Eye (tissue), 1 donor: ENCODE measurements at regions not wholly inside any gene's neighbourhood (a gene's known extent, or its start where the extent isn't known, plus 50 kb on each side); places are given as distances from the start of the nearest gene placed in this dataset.
"Not testable (repeated sequence)": the region's sequence is repeated elsewhere in the genome, so short reads cannot be mapped to it uniquely, and the experiment has no call there.

ENCODE experiments used
- DNase-seq: peaks from one replicate; pipeline ENCODE4 v3.0.0-alpha.2; 2015

DNA sequence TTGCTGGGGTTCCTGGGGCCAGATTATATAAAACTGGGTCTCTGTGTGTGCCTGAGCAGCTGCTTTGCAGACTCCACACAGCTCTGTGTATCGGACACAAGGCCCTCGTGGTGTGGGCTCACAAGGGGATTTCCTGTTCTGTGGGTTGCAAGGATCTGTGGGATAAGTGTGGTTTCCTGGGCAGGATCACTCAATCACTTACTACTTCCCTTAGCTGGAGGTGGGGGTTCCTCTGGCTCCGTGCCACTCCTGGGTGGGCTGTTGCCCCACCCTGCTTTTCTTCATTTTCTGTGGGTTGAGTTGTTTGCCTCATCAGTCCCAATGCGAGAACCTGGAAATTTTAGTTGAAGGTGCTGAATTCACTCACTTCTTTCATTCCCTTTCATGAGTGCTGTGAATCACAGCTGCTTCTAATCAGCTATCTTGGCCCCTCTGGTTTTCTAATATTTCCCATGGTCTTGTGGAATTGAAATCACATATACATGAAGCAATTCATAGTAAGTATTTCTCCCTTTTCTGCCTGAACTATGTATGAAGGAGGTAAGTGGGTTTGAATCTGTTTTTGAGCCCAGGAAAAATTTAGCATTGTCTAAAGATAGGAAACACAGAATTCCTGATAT lies 196.3 kb downstream of the DCDC2C start:
- DNase-seq: peak; percentile 35

DNA sequence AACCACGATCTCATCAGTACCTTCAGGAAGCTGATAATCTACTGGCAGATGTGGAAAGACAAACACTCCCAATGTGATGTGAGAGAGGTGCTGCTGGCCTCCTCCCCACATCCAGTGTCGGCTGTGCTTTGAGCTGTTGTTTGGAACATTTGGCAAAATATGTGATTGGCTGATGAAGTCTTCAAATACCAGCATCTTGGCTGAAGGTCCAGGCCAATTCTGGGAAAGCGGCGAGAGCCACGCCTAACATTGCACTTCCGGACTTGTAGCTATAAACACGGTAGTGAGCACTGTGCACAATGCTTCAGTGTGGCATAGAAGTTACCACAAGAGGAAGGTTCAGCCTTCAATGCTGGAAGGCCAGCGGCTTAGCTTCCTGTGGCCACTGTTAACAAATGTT lies 198.8 kb downstream of the DCDC2C start:
- no peak for DNase-seq

DNA sequence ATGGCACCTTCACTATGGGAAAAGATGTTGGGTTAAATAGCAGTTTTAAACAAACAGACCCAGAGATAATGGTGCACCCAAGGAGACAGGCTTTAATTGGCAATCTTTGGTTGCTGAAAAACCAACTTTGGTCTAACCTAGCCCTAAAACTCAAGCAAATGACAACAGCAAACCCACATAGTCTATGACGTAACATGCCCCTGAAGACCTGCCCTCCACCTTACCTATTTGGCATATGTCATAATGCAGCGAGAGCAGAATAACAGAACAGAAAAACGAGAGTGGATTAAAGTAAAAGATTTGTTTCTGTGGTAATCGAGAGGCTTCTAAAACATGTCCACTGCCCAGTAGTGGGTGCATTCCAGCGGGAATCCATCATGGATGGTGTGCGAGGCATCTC lies 200.7 kb downstream of the DCDC2C start:
- no peak for DNase-seq

DNA sequence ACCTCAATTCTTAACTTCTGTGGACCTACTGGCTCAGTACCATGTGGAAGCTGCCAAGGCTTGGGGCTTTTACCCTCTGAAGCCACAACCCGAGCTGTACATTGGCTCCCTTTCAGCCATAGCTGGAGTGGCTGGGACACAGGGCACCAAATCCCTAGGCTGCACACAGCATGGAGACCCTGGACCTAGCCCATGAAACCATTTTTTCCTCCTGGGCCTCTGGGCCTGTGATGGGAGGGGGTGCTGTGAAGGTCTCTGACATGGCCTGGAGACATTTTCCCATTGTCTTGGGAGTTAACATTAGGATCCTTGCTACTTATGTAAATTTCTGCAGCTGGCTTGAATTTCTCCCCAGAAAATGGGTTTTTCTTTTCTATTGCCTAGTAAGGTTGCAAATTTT lies 205.1 kb downstream of the DCDC2C start:
- DNase-seq: not testable (repeated sequence)

DNA sequence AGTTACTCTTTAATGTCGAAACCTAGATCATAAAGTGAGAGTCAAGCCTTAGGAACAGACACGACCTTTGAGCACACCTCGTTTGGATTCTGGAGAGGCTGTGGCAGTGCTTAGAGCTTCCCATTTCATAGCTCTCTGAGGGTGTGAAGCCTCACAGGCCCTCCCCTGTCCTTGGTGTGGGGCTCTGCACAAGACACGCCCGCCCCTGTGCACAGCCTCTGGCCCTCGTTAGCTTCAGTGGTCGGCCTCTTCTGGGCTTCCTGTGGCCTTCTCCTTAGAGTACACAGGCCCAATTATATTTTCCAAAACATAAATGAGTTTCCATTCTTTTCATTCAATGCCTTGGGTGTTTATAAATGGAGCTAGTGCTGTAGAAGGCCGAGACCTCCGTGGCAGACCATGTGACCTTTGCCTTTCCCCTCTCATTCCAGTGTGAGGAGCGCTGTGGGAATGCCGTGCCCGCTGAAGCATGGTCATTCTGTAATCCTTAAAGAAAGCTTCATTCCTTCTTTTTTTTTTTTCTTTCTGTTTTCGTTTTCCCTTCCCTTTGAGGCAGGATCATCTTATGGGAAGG lies 208.6 kb downstream of the DCDC2C start:
- peak; percentile 85 for DNase-seq

DNA sequence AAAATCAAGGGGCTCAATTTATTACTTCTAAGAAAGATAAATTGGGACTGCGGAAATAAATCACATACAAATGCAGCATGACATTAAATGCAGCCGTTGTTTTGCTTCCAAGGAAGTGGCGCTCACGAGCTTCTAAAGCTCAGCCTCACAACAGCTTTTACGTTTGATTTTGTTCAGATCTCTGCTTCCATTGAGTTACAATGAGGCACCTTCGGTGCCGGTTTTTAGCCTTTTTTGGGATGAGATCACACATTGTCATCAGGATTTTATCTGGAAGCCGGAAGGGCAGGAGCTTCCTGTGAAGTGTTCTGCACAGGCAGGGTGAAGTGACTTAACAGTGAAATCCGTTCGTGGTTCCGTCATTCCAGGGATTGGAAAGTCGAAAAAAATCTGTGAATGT lies 209.8 kb downstream of the DCDC2C start:
- DNase-seq: peak; percentile 69

DNA sequence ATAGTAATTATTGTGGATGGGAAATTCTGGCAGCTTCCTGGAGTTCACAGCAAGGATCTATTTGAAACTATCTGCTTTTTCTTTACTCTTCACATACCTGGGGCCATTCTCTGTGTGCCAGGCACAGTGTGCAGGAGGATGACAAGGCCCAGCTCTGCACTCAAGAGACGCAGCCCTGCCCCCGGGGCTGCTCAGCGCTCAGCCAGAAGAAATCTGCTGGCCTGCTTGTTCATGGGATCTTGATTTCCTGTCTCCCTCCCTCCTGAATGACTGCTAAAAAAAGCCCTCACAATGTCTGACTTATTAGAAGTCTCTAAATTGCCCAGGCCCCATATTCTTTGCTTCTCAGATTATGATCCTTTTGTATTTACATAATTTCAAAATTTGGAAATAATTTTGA lies 210.9 kb downstream of the DCDC2C start:
- DNase-seq: peak; percentile 67

DNA sequence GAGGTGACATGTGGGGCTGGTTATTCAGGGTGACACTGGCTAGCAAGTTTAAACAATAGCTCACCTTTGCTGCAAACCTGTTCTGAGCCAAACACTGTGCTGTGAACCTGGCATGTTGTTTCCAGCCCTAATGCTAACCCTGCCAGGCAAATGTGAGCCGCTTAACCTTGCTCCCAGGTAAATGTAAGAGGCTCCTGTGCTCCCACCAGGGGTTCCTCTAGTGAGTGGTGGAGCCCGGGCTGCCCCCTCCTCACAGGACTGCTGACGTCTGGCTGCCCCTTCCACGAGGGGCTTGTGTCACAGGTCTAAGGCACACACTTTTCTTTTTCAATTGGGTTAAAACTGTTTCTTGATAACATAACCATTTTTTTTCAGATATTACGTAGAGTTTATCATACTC lies 223.7 kb downstream of the DCDC2C start:
- no peak for DNase-seq

DNA sequence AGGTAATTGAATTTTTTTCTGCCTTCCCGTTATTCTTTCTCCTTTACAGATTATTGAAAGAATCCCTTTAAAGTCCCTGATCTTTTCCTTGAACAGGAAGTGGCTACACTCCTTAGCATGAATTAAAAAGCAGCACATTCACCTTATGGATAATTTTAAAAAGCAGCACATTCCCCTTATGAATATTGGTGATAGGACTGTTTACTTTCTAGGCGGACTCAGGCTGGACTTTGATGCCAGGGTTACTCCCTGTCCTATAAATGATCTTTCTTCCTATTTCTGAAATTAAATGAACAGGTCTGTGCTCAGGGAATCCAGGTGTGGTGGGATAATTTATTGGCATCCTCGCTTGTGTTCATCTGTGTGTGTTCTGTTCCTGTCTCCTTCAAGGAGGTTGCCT lies 226.0 kb downstream of the DCDC2C start:
- no peak for DNase-seq

DNA sequence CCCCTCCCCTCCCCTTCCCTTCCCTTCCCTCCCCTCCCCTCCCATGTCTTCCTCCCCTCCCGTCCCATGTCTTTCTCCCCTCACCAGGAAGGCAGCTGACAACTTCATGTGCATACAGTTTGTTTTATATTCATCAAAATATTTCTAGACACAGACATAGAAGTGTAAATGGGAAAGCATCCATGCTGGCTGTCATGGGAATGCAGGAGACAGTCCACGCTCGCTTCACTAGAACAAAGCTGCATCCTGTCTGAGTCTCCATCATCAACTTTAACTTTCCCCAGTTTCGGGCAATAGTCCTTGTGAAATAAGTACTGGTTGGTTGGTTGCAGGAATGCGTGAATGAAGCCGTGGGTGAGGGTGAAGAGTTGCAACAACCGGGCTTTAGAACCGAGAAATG lies 226.9 kb downstream of the DCDC2C start:
- no peak for DNase-seq

DNA sequence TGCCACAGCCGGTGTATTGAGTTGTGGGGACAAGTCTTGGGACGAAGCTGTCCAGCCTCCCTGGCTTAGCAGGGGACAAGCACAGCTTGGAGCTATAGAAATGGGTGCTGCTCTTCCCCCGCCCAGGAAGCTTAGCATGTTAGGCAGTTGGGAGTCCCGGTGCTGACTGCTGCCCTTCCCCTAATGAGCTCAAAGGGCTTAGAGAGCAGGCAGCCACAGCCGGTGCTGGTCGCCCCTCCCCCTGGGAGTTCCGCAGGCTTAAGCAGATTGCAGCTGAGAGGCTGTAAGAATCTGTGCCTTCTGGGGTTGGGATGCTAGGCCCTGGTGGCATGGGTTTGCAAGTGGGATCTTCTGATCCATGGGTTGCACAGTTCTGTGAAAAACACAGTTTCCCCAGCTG lies 237.3 kb downstream of the DCDC2C start:
- peak; percentile 70 for DNase-seq

DNA sequence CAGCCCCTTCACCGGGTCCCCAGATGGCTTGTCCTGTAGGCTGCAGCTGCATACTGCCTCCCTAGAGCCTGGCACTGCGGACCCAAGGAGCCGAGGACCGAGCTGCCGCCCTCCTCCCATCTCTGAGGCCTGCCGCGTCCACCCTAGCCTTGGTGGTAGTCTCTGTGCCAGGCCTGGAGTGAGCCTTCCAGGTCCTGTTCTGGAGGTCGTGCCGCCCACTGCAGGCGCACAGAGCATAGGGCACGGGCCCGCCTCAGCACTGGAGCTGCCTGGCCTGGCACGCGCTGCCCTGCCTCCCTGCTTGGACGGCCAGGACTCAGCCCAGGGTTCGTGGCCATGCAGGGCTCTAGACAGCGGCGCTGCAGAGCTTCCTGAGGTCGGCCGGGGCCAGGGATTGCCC lies 239.5 kb downstream of the DCDC2C start:
- no peak for DNase-seq

DNA sequence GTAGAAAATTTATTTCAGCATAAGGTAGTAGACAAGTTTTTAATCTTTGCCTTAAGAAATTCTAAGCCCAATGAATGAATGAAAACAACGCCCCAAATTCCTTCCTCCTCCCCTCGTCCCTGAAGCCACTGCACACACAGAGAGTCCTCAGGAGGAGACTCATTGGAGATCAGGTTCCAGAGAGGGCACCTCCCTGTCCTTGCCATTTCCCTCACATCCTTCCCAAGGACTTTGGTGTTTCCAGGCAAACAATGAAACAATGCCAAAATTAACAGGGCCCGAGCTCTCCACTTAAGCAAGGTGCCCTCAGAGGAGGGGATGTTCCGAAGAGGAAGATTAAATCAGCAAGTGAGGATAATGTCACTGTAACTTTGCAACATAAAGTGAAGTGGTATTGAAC lies 240.7 kb downstream of the DCDC2C start:
- no peak for DNase-seq

DNA sequence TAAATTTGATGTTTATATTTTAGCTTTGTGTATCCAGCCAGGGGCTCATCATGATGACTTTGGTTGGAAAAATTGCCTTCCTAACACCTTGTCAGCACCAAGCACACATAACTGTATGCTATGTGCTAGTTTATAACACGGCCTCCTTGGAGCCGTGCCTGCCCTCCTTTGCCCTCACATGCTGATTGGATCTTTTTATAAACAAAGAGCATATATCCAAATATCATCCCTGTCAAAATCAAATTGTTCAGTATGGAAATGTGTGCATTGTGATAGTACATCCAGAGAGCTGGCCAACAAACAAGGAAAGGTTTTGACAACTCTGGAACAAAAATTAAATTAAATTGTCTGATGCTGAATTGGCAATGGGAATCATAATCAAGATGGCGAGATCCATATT lies 241.5 kb downstream of the DCDC2C start:
- no peak for DNase-seq

DNA sequence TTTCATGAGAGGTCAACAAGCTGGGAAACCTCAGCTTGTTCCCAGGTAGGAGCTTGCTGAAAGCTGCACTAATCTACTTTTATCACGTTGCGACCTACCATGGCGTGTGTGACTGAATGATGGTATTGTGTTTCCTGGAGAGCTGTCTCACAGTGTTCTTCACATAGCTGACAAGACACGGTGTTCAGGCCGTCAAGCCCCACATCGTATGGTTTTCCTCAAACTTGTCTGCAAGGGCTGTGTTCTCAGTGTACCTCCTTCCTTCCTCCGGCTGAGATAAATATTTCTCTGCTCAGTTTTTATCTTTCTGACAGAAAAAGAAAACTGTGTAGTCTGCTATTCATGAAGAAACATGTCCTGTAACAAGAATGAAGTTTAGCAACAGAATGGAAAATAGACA lies 244.8 kb downstream of the DCDC2C start:
- DNase-seq: no peak

DNA sequence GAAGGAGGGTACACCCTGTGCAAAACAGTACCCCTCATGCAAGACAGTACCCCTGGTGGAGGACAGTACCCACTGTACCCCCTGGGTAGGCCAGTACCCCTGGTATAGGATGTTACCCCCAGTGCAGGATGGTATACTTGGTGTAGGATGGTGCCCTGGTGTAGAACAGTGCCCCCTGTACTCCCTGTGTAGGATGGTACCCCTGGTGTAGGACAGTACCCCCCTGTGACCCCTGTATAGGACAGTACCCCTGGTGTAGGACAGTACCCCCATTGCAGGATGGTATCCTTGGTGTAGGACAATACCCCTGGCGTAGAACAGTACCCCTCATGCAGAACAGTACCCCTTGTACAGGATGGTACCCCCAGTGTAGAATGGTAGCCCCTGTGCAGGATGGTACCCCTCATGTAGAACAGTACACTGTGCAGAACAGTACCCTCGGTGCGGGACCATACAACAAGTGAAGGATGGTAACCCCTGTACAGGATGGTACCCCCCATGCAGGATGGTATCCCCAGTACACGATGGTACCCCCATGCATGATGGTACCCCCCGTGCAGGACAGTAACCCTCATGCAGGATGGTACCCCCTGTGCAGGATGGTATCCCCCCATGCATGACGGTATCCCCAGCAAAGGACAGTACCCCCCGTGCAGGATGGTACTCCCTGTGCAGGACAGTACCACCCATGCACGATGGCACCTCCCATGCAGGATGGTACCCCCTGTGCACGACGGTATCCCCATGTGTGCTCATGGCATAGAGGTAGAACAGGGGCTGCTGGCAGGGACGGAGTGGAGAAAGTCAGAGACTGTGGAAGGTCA lies 248.0 kb downstream of the DCDC2C start:
- no peak for DNase-seq

DNA sequence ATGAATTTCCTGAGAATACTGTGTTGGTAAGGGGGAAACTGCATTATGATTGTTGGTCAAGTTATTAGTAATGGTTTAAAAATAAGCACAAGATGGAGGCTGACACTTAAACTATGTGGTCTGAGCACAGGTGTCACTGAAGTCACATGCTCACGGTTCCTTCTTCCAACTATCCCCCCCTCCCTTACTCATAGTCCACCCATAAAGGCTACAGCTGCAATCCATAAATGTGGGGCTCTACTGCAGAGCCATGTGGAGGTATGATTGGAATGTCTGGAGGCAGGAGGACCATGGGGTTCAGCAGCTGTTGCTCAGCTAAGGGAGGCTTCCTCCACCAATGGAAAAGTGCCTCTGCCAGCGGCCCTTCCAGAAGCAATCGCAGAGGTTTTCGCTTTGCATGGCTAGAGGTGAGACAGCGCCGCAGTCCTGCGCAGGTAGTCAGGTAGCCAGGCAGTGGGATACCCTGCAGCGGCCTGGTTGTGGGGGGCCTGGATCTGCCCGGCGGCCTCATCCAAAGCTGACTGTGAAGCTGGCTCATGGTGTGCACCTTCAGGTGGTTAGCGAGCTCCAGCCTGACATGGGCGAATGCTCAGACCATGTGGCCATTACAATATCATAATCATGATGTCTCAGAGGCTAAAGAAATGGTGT lies 249.6 kb downstream of the DCDC2C start:
- no peak for DNase-seq

DNA sequence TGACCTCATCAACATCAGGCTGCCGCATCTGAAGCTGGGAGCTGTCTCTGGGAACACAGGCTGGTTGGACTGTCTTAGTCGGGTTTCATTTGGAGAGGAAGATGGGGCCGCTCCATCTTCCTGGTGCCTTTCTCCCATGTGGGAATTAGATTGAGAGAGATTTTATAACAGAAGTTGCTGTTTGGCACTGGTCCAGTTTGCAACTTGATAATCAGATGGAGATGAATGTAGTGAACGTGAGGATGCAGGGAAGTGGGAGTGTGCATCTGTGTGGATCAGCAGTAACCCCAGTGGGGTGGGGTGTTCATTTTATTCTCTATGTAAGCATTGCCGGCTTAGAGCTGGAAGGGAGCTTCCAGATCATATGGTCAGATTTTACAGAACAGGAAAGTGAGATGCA lies 250.9 kb downstream of the DCDC2C start:
- DNase-seq: no peak

DNA sequence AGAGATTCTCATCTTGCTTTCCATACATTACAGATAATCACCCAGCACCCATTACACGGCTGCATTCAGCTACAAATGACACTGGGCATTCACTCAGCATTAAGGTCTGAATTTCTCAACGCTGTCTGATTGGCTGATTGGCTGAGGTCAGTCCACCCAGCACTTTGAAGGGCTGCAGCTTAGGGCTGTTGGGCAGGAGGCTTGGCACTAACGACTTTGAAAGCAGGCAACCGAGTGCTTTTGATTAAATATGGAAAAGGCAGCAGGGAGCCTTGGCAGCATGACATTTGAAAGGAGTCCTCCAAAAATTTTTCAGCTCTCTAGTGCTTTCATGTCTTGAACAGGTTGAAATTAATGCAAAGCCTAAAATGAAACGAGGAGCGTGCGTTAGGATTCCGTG lies 253.0 kb downstream of the DCDC2C start:
- DNase-seq: no peak

DNA sequence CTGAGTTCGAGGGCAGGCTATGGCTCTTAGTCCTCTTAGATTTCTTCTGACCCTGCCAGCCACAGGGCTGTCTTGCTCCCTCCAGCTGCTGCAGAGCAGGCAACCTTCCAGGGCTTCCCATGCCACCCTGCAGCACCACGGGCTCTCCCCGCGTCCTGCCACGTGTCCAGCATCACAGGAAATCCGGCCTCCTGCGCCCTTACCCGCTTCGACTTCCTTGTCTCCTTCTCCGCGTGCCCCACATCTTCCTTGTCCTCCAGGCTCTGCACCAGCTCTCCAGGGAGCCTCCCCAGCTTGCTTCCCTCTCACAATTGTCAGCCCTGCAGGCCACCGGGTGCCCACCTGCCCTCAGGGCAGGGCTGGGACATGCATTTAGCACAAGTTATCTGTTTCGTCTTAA lies 253.5 kb downstream of the DCDC2C start:
- no peak for DNase-seq

DNA sequence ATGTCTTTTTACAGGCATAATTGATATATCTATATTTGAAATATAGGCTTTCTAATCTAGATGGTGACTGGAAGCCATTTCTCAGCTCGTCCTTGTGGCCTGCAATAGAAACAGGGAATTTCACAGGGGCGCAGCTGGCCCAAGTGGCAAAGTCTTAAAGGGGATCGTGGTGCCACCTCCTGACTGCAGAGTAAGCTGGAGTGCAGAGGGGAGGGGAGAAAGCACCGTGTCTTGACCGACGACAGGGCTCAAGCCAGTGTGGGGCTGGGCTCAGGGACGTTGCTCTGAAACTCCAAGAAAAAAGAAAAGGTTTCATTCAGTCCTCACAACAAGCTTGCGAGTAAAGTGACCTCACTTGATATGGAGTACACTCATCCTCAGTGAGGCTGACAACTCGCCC lies 255.1 kb downstream of the DCDC2C start:
- DNase-seq: no peak

DNA sequence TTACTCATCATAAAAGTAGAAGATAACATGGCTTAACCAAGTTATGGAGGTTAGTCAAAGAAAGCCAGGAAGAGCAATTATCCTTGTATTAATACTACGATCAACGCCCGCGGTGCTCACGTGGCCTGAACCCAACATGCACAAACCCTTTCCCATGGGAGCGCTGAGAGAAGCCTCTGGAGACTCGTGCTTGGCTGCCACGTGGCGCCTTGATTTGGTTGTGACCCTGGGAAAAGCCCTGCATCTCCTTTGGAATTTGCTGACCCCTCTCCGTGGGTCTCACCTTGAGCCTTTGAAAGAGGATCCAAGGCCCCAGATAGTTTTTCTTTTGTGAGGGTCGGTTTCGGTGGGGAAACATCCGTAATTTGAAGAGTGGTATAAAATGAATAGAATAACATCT lies 255.6 kb downstream of the DCDC2C start:
- no peak for DNase-seq

DNA sequence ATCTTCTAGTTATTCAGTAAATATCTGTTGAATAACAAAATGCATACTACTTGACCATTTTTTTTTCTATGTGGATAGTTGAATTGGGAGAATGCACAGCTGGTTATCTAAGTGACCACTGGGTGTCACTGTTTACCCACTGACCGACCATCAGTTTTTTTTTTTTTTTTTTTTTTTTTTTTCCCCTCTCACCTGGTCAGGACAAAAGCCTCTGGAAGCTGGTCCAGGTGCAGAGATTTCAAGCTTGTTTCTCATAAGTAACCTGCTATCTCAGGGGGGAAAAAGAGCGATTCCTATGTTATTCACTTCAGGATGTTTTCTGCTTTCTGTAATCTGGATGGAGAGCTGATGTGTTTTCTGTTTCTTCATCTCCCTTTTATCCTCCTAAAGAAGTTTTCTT lies 256.0 kb downstream of the DCDC2C start:
- DNase-seq: peak; percentile 88

DNA sequence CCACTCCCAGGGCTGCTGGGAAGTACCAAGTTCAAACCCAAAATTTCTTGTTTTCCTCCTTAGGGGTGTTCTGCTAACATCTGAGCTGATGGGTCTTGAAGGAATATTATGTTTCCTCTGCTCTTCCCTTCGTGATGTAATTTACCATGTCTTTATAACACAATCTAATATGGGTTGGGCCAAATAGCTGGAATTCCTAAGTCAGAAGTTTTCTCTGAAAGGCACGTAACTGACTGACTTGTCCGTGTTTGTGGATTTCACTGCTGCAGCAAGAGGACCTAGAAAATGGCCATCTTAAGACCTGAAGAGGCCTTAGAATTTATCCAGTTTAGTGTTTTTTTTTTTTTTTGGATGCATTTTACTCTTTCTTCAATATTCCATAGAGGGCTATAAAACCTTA lies 256.7 kb downstream of the DCDC2C start:
- peak; percentile 39 for DNase-seq
